Common myeloid progenitor, CD34-positive (primary cell): ENCODE measurements at regions not wholly inside any gene's neighbourhood (a gene's known extent, or its start where the extent isn't known, plus 50 kb on each side); places are given as distances from the start of the nearest gene placed in this dataset.

ENCODE experiments used
- CTCF ChIA-PET: fragments of 350-600 bp; sonication (Branson Sonifier 250); formaldehyde crosslinking; loops from one replicate; lab custom pipeline; 2021; ENCODE audit warnings: antibody characterized with exemption; lab: Charles Lee
- POLR2A ChIA-PET: fragments of 350-600 bp; sonication (Branson Sonifier 250); formaldehyde crosslinking; loops from one replicate; lab custom pipeline; 2021; ENCODE audit warnings: antibody characterized with exemption; lab: Charles Lee
- DNase-seq, 3 donors: peaks; one replicate each; pipeline versions ENCODE4 v3.0.0 to v3.0.0-alpha.2; 2013
- H3K27ac ChIP-seq, 2 experiments: 1 replicate in 1 of 2; 2 replicates in 1 of 2; pipeline ENCODE4 v1.7.0; 2013; ENCODE audit warnings: inconsistent platforms in 2 of 2, low read length in 2 of 2, mild to moderate bottlenecking in 2 of 2, low read depth in 1 of 2, moderate library complexity in 1 of 2; ENCODE audit not compliant: severe bottlenecking in 2 of 2, insufficient read depth in 1 of 2, poor library complexity in 1 of 2
- H3K27me3 ChIP-seq, 5 experiments: replicated peaks in 2 of 5; 1 replicate in 3 of 5; 2 replicates in 2 of 5; pipeline versions ENCODE4 v1.6.1 to v1.7.0; 2013; ENCODE audit warnings: low read length in 4 of 5, mild to moderate bottlenecking in 2 of 5, moderate library complexity in 2 of 5, inconsistent platforms in 1 of 5; ENCODE audit not compliant: insufficient read depth in 5 of 5, control insufficient read depth in 4 of 5
- H3K36me3 ChIP-seq, 4 experiments: 1 replicate in 2 of 4; 2 replicates in 2 of 4; pipeline versions ENCODE4 v1.6.1 to v1.7.0; 2013; ENCODE audit warnings: low read length in 3 of 4, control low read depth in 1 of 4, mild to moderate bottlenecking in 1 of 4; ENCODE audit not compliant: control insufficient read depth in 4 of 4, insufficient read depth in 4 of 4
- H3K4me1 ChIP-seq, 4 experiments: 1 replicate in 3 of 4; 2 replicates in 1 of 4; pipeline versions ENCODE4 v1.6.1 to v1.7.1; 2013; ENCODE audit warnings: low read length in 3 of 4, mild to moderate bottlenecking in 3 of 4, control low read depth in 1 of 4, inconsistent platforms in 1 of 4, moderate library complexity in 1 of 4; ENCODE audit not compliant: control insufficient read depth in 4 of 4, insufficient read depth in 4 of 4; ENCODE audit errors: control extremely low read depth in 1 of 4
- H3K4me3 ChIP-seq, 7 experiments: 1 replicate in 4 of 7; 2 replicates in 3 of 7; pipeline versions ENCODE4 v1.5.1 to v1.7.0; 2013; ENCODE audit warnings: mild to moderate bottlenecking in 7 of 7, low read length in 6 of 7, moderate library complexity in 6 of 7, inconsistent platforms in 2 of 7, low read depth in 2 of 7, control low read depth in 1 of 7; ENCODE audit not compliant: insufficient read depth in 4 of 7, control insufficient read depth in 1 of 7; ENCODE audit errors: extremely low read depth in 1 of 7
- H3K9me3 ChIP-seq, 5 experiments: 1 replicate in 4 of 5; 2 replicates in 1 of 5; pipeline versions ENCODE4 v1.6.1 to v1.7.1; 2013; ENCODE audit warnings: low read length in 4 of 5, mild to moderate bottlenecking in 2 of 5, inconsistent platforms in 1 of 5, low read depth in 1 of 5, moderate library complexity in 1 of 5; ENCODE audit not compliant: control insufficient read depth in 4 of 5, insufficient read depth in 2 of 5; ENCODE audit errors: control extremely low read depth in 1 of 5
- WGBS: methylation state at CpG from one replicate; pipeline ENCODE4 v1.1.5; 2013; ENCODE audit not compliant: insufficient coverage; 5-methylcytosine and 5-hydroxymethylcytosine counted together

- H3K36me3 ChIP-seq: no peaks in the 10 kb centered on the region
- CTCF ChIA-PET: interaction anchor here (1.3 kb wide), 1 partner anchor 11 kb away, joined by 3 read pairs; no protein-coding TSS in a partner anchor
- no peak overlapping the region for H3K4me3 ChIP-seq
- 92% methylated on average over 5 of the region's 8 CpGs for WGBS
- H3K9me3 ChIP-seq: no peaks in the 10 kb centered on the region
- no peak overlapping the region for H3K27ac ChIP-seq
- H3K4me1 ChIP-seq: no peaks in the 10 kb centered on the region
- DNase-seq: no peak
- POLR2A ChIA-PET: no interaction called here
- no peaks in the 10 kb centered on the region for H3K27me3 ChIP-seq
These were observed 218.6 kb downstream of the TMEM38B start for GRCh38 chr9:105912863-105913516.

- Histone ChIP-seq H3K9me3 (no peaks in the 10 kb centered on the region), H3K36me3 (no peaks in the 10 kb centered on the region), H3K4me3 (no peak overlapping the region), H3K27ac (no peak overlapping the region), H3K27me3 (no peaks in the 10 kb centered on the region), H3K4me1 (no peaks in the 10 kb centered on the region)
- ChIA-PET POLR2A (no interaction called here), CTCF (no interaction called here)
- peak in 1 of 3 donors; percentile 36 for DNase-seq
- 90% methylated on average over 3 of the region's 4 CpGs for WGBS
These were observed 226.9 kb downstream of the TMEM38B start for GRCh38 chr9:105921057-105921726.

- DNase-seq: no peak
- ChIA-PET CTCF (no interaction called here), POLR2A (no interaction called here)
- peaks cover 0 to 3% (median 0%) of the 10 kb centered on the region in 5 experiments for H3K9me3 ChIP-seq
- H3K36me3 ChIP-seq: no peaks in the 10 kb centered on the region
- no peak overlapping the region for H3K4me3 ChIP-seq
- H3K27ac ChIP-seq: no peak overlapping the region
- no peaks in the 10 kb centered on the region for H3K4me1 ChIP-seq
- H3K27me3 ChIP-seq: no peaks in the 10 kb centered on the region
- no CpG with 5 or more reads among the region's 2 CpGs for WGBS
These were observed 234.1 kb downstream of the TMEM38B start for GRCh38 chr9:105928416-105928815.

- POLR2A ChIA-PET: no interaction called here
- H3K36me3 ChIP-seq: no peaks in the 10 kb centered on the region
- WGBS: 97% methylated on average over 4 of the region's 5 CpGs
- CTCF ChIA-PET: interaction anchor here (1.0 kb wide), 1 partner anchor 16 kb away, joined by 3 read pairs; no protein-coding TSS in a partner anchor
- no peak for DNase-seq
- H3K27ac ChIP-seq: no peak overlapping the region
- H3K9me3 ChIP-seq: peaks cover 0 to 5% (median 0%) of the 10 kb centered on the region in 5 experiments
- H3K27me3 ChIP-seq: no peaks in the 10 kb centered on the region
- peaks cover 0 to 3% (median 0%) of the 10 kb centered on the region in 4 experiments for H3K4me1 ChIP-seq
- H3K4me3 ChIP-seq: no peak overlapping the region
These were observed 235.8 kb downstream of the TMEM38B start for GRCh38 chr9:105930011-105930627.

- H3K27ac ChIP-seq: no peak overlapping the region
- no peak overlapping the region for H3K4me3 ChIP-seq
- DNase-seq: no peak
- no peaks in the 10 kb centered on the region for H3K27me3 ChIP-seq
- CTCF ChIA-PET: no interaction called here
- peaks cover 0 to 3% (median 0%) of the 10 kb centered on the region in 4 experiments for H3K4me1 ChIP-seq
- H3K9me3 ChIP-seq: peaks cover 0 to 5% (median 0%) of the 10 kb centered on the region in 5 experiments
- H3K36me3 ChIP-seq: no peaks in the 10 kb centered on the region
- POLR2A ChIA-PET: no interaction called here
These were observed 237.9 kb downstream of the TMEM38B start for GRCh38 chr9:105932276-105932675.

GRCh38 chr9:105950448-105950847 lies 256.1 kb downstream of the TMEM38B start:
- Histone ChIP-seq H3K4me3 (no peak overlapping the region), H3K27ac (no peak overlapping the region), H3K9me3 (peaks cover 0 to 11% (median 3%) of the 10 kb centered on the region in 5 experiments), H3K4me1 (no peaks in the 10 kb centered on the region), H3K27me3 (no peaks in the 10 kb centered on the region), H3K36me3 (no peaks in the 10 kb centered on the region)
- CTCF ChIA-PET: no interaction called here
- no peak for DNase-seq
- 100% methylated on average over 2 of the region's 2 CpGs for WGBS
- POLR2A ChIA-PET: no interaction called here

GRCh38 chr9:105950894-105951293 lies 256.6 kb downstream of the TMEM38B start:
- Histone ChIP-seq H3K27me3 (no peaks in the 10 kb centered on the region), H3K9me3 (peaks cover 0 to 11% (median 3%) of the 10 kb centered on the region in 5 experiments), H3K4me3 (no peak overlapping the region), H3K4me1 (no peaks in the 10 kb centered on the region), H3K27ac (no peak overlapping the region), H3K36me3 (no peaks in the 10 kb centered on the region)
- WGBS: no CpG with 5 or more reads among the region's 1 CpG
- POLR2A ChIA-PET: no interaction called here
- DNase-seq: no peak
- CTCF ChIA-PET: no interaction called here
